Transverse colon (tissue), 4 donors: ENCODE measurements at regions not wholly inside any gene's neighbourhood (a gene's known extent, or its start where the extent isn't known, plus 50 kb on each side); places are given as distances from the start of the nearest gene placed in this dataset.

Experiments
- EP300 ChIP-seq: sonication (generic); formaldehyde crosslinking; IDR thresholded peaks from one replicate; pipeline ENCODE4 v1.6.1; 2017; ENCODE audit warnings: antibody characterized with exemption, low read depth
- POLR2A ChIP-seq: fragments of 450-650 bp; IDR thresholded peaks from one replicate; pipeline ENCODE4 v1.6.1; 2016; ENCODE audit warnings: antibody characterized with exemption, mild to moderate bottlenecking, moderate library complexity
- POLR2AphosphoS5 ChIP-seq, 3 donors: sonication (generic); formaldehyde crosslinking; IDR thresholded peaks; one replicate each; pipeline ENCODE4 v1.6.1; 2016; ENCODE audit warnings: antibody characterized with exemption in 3 of 3
- TF ChIP-seq, protein P1 (sequence below), 5 experiments: fragments of 200-600 bp in 3 of 5; fragments of 450-650 bp in 2 of 5; sonication (generic) in 3 of 5; IDR thresholded peaks; 1 replicate in 2 of 5; 2 replicates in 3 of 5; pipeline ENCODE4 v1.5.1; 2016 to 2017; ENCODE audit warnings: antibody characterized with exemption in 5 of 5, inconsistent platforms in 3 of 5, mild to moderate bottlenecking in 2 of 5, moderate library complexity in 1 of 5

DNA sequence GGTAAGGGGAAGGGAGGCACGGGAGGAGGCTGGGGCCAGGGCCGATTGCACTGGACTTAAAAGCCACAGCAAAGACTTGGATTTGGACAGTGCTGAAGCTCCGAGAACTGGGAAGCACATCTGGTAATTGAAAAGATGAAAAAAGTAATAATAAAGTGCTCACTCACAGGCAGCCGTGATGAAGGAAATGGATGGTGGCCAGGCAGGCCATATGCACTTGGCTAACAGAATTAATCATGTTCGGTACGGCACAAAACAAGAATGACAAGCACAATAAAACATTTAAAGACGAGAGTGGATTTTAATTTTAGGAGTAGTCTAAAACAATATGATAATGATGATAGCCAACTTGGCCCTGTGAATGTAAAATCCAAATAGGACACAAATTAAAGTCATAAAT lies 154.3 kb downstream of the VRK1 start:
- TF ChIP-seq, protein P1, sequence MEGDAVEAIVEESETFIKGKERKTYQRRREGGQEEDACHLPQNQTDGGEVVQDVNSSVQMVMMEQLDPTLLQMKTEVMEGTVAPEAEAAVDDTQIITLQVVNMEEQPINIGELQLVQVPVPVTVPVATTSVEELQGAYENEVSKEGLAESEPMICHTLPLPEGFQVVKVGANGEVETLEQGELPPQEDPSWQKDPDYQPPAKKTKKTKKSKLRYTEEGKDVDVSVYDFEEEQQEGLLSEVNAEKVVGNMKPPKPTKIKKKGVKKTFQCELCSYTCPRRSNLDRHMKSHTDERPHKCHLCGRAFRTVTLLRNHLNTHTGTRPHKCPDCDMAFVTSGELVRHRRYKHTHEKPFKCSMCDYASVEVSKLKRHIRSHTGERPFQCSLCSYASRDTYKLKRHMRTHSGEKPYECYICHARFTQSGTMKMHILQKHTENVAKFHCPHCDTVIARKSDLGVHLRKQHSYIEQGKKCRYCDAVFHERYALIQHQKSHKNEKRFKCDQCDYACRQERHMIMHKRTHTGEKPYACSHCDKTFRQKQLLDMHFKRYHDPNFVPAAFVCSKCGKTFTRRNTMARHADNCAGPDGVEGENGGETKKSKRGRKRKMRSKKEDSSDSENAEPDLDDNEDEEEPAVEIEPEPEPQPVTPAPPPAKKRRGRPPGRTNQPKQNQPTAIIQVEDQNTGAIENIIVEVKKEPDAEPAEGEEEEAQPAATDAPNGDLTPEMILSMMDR (IDR thresholded peaks at IDR 0.05), result no peak
- TF ChIP-seq POLR2A, result no peak
- TF ChIP-seq POLR2AphosphoS5 (IDR thresholded peaks at IDR 0.05), result no peak
- no peak for TF ChIP-seq EP300
